H1 (cell line): ENCODE measurements at regions not wholly inside any gene's neighbourhood (a gene's known extent, or its start where the extent isn't known, plus 50 kb on each side); places are given as distances from the start of the nearest gene placed in this dataset.

Experiments used
- CTCF ChIA-PET: fragments of 300-600 bp; sonication (Branson Sonifier 250); formaldehyde crosslinking; loops from one replicate; lab custom pipeline; 2021; ENCODE audit not compliant: partially characterized antibody; lab: Charles Lee
- POLR2A ChIA-PET: fragments of 300-600 bp; sonication (Branson Sonifier 250); formaldehyde crosslinking; loops from one replicate; lab custom pipeline; 2021; ENCODE audit warnings: inconsistent platforms; ENCODE audit not compliant: partially characterized antibody; lab: Charles Lee
- DNase-seq, 2 experiments: peaks; one replicate each; pipeline versions ENCODE4 v3.0.0 to v3.0.0-alpha.2; 2010 to 2022; ENCODE audit warnings: low spot score in 2 of 2, low read depth in 1 of 2, mixed read lengths in 1 of 2
- FAIRE-seq: peaks from 2 replicates; lab custom pipeline; 2011; peaks lifted over from hg19 to GRCh38; lab: Jason Lieb, UNC
- H2AFZ ChIP-seq: 2 replicates; pipeline ENCODE4 v1.8.1; 2012; ENCODE audit warnings: low read length, inconsistent platforms
- H2AK5ac ChIP-seq: 2 replicates; pipeline ENCODE4 v1.6.1; 2013; ENCODE audit warnings: low read depth, low read length
- H2BK120ac ChIP-seq: replicated peaks from 2 replicates; pipeline ENCODE3; 2013; ENCODE audit warnings: low read depth, low read length, inconsistent platforms
- H2BK12ac ChIP-seq: 2 replicates; pipeline ENCODE4 v1.6.1; 2013; ENCODE audit warnings: low read depth, low read length
- H2BK15ac ChIP-seq: 2 replicates; pipeline ENCODE4 v1.6.1; 2013; ENCODE audit warnings: low read length
- H2BK20ac ChIP-seq: 2 replicates; pipeline ENCODE4 v1.6.1; 2013; ENCODE audit warnings: low read length
- H2BK5ac ChIP-seq: 2 replicates; pipeline ENCODE4 v1.6.1; 2013; ENCODE audit warnings: low read depth, low read length
- H3K14ac ChIP-seq: 2 replicates; pipeline ENCODE4 v1.6.1; 2013; ENCODE audit warnings: inconsistent platforms; ENCODE audit not compliant: insufficient read length
- H3K18ac ChIP-seq: 2 replicates; pipeline ENCODE4 v1.6.1; 2013; ENCODE audit warnings: low read length; ENCODE audit errors: extremely low read depth
- H3K23ac ChIP-seq: 2 replicates; pipeline ENCODE4 v1.6.1; 2013; ENCODE audit warnings: inconsistent platforms; ENCODE audit not compliant: insufficient read length
- H3K23me2 ChIP-seq: 2 replicates; pipeline ENCODE4 v1.6.1; 2013; ENCODE audit warnings: low read depth, low read length
- H3K27ac ChIP-seq: 2 replicates; pipeline ENCODE4 v1.6.1; 2011; ENCODE audit warnings: low read depth, low read length, inconsistent platforms
- H3K27me3 ChIP-seq, 4 experiments: replicated peaks in 1 of 4; 1 replicate in 1 of 4; 2 replicates in 3 of 4; pipeline versions ENCODE4 v1.6.1 to v1.8.1; 2011 to 2013; ENCODE audit warnings: low read length in 3 of 4, mild to moderate bottlenecking in 3 of 4, inconsistent platforms in 2 of 4, mixed read lengths in 2 of 4, moderate library complexity in 1 of 4; ENCODE audit not compliant: control insufficient read depth in 3 of 4, insufficient read depth in 3 of 4; ENCODE audit errors: extremely low read depth in 1 of 4
- H3K36me3 ChIP-seq, 4 experiments: 2 replicates each; pipeline versions ENCODE4 v1.6.1 to v1.8.1; 2011 to 2013; ENCODE audit warnings: mild to moderate bottlenecking in 4 of 4, low read length in 3 of 4, moderate library complexity in 2 of 4, control low read depth in 1 of 4, inconsistent platforms in 1 of 4; ENCODE audit not compliant: insufficient read depth in 4 of 4, control insufficient read depth in 2 of 4
- H3K4ac ChIP-seq: replicated peaks from 2 replicates; pipeline ENCODE3; 2013; ENCODE audit warnings: low read length, low read depth, mixed read lengths, inconsistent platforms; ENCODE audit not compliant: insufficient read length
- H3K4me1 ChIP-seq, 4 experiments: replicated peaks in 1 of 4; 1 replicate in 1 of 4; 2 replicates in 3 of 4; pipeline versions ENCODE4 v1.6.1 to v1.8.1; 2011 to 2013; ENCODE audit warnings: low read length in 3 of 4, inconsistent platforms in 2 of 4, mixed read lengths in 1 of 4; ENCODE audit not compliant: insufficient read depth in 4 of 4, control insufficient read depth in 3 of 4
- H3K4me2 ChIP-seq, 2 experiments: 2 replicates each; pipeline versions ENCODE4 v1.6.1 to v1.8.1; 2011 to 2013; ENCODE audit warnings: low read depth in 2 of 2, low read length in 2 of 2, control low read depth in 1 of 2, inconsistent platforms in 1 of 2, mild to moderate bottlenecking in 1 of 2; ENCODE audit not compliant: insufficient read depth in 1 of 2
- H3K4me3 ChIP-seq, 4 experiments: fragments of 200-600, 300-600 bp in 1 of 4; sonication (generic), shearing (Covaris generic), sonication (Bioruptor Twin) in 1 of 4; 2 replicates each; pipeline versions ENCODE4 v1.5.1 to v1.8.1; 2011 to 2016; ENCODE audit warnings: low read length in 4 of 4, low read depth in 3 of 4, control low read depth in 2 of 4, inconsistent platforms in 2 of 4, mild to moderate bottlenecking in 2 of 4, mixed read lengths in 1 of 4, moderate library complexity in 1 of 4; ENCODE audit not compliant: insufficient read depth in 2 of 4; ENCODE audit errors: extremely low read depth in 1 of 4
- H3K56ac ChIP-seq: replicated peaks from 2 replicates; pipeline ENCODE3; 2013; ENCODE audit warnings: low read depth, mild to moderate bottlenecking, mixed read lengths, low read length, inconsistent platforms; ENCODE audit not compliant: insufficient read length
- H3K79me1 ChIP-seq: 2 replicates; pipeline ENCODE4 v1.6.1; 2013; ENCODE audit warnings: low read depth, low read length, control low read depth
- H3K79me2 ChIP-seq, 2 experiments: 2 replicates each; pipeline versions ENCODE4 v1.6.1 to v1.8.1; 2012 to 2013; ENCODE audit warnings: low read length in 2 of 2, mild to moderate bottlenecking in 2 of 2, inconsistent platforms in 1 of 2; ENCODE audit not compliant: insufficient read depth in 2 of 2, control insufficient read depth in 1 of 2
- H3K9ac ChIP-seq, 4 experiments: replicated peaks in 1 of 4; 1 replicate in 1 of 4; 2 replicates in 3 of 4; pipeline versions ENCODE4 v1.6.1 to v1.8.1; 2011 to 2013; ENCODE audit warnings: low read depth in 3 of 4, low read length in 3 of 4, control low read depth in 2 of 4, mild to moderate bottlenecking in 2 of 4, moderate library complexity in 2 of 4, inconsistent platforms in 1 of 4; ENCODE audit errors: extremely low read depth in 1 of 4
- H3K9me3 ChIP-seq, 2 experiments: 2 replicates each; pipeline versions ENCODE4 v1.6.1 to v1.8.1; 2012 to 2013; ENCODE audit warnings: mild to moderate bottlenecking in 2 of 2, moderate library complexity in 2 of 2, control low read depth in 1 of 2, inconsistent platforms in 1 of 2, low read depth in 1 of 2, low read length in 1 of 2, mixed read lengths in 1 of 2; ENCODE audit not compliant: insufficient read depth in 2 of 2
- H4K20me1 ChIP-seq, 2 experiments: replicated peaks in 1 of 2; 2 replicates each; pipeline versions ENCODE3 to v1.8.1; 2011 to 2013; ENCODE audit warnings: inconsistent platforms in 2 of 2, low read length in 2 of 2, mild to moderate bottlenecking in 1 of 2; ENCODE audit not compliant: insufficient read depth in 2 of 2, control insufficient read depth in 1 of 2
- H4K5ac ChIP-seq: 2 replicates; pipeline ENCODE4 v1.6.1; 2013; ENCODE audit warnings: low read length, low read depth, mixed read lengths, inconsistent platforms; ENCODE audit not compliant: insufficient read length
- H4K8ac ChIP-seq: 2 replicates; pipeline ENCODE4 v1.8.0; 2013; ENCODE audit warnings: mild to moderate bottlenecking, moderate library complexity, low read length, inconsistent platforms; ENCODE audit not compliant: insufficient read depth; ENCODE audit errors: extremely low read depth
- H4K91ac ChIP-seq: replicated peaks from 2 replicates; pipeline ENCODE3; 2013; ENCODE audit warnings: low read length, mixed read lengths, inconsistent platforms; ENCODE audit not compliant: insufficient read length
- SAP30 ChIP-seq: fragments of 300-600 bp; sonication (generic); IDR thresholded peaks from 2 replicates; pipeline ENCODE4 v1.7.1; 2012; ENCODE audit warnings: low read length, moderate library complexity, mild to moderate bottlenecking, inconsistent platforms; ENCODE audit not compliant: insufficient read depth, insufficient replicate concordance
- WGBS, 2 experiments: shearing (Covaris generic) in 1 of 2; methylation state at CpG; one replicate each; pipeline versions ENCODE4 v1.1.6 to v1.1.7; 2013 to 2015; ENCODE audit warnings: low lambda C conversion rate in 2 of 2, mixed read lengths in 2 of 2, inconsistent platforms in 1 of 2, low coverage in 1 of 2, missing lambda C conversion rate in 1 of 2; ENCODE audit not compliant: insufficient replicate concordance in 2 of 2, insufficient coverage in 1 of 2, insufficient read length in 1 of 2; ENCODE audit errors: extremely low coverage in 1 of 2, missing lambda C conversion rate in 1 of 2; 5-methylcytosine and 5-hydroxymethylcytosine counted together
- TF ChIP-seq, protein P1 (sequence below): IDR thresholded peaks from 2 replicates; pipeline ENCODE4 v1.6.1; 2012; ENCODE audit warnings: inconsistent platforms

DNA sequence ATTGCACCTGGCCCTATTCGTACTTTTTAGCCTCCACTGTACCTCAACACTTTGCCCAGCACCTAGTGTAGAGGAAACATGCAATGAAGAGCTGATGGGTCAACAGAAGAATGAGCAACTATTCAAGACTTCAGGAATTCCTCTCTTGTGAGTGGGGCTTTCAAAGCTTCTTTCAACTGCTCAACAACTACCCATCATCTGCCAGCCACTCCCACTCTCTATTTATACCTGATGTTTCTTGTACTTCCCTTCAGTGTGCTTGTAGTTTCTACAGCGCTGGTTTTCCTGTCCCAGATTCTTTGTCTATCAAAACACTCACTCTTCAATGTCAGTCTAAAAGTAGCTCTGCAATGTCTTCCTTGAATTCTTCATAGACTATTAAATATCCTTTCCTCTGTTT is 168.3 kb upstream of the LPP start:
- Histone ChIP-seq H3K18ac (no peak overlapping the region), H3K56ac (no peak overlapping the region), H3K14ac (no peak overlapping the region), H2AFZ (no peak overlapping the region), H3K4me1 (peaks cover 0 to 5% (median 0%) of the 10 kb centered on the region in 4 experiments; a peak in 1 of 7 replicates), H4K20me1 (no peaks in the 10 kb centered on the region), H2BK120ac (no peak overlapping the region), H2BK12ac (no peak overlapping the region), H3K27ac (no peak overlapping the region), H3K79me2 (no peaks in the 10 kb centered on the region), H2BK20ac (no peak overlapping the region), H3K36me3 (no peaks in the 10 kb centered on the region), H3K23me2 (peaks cover 3% of the 10 kb centered on the region; the same call in 1 of the 2 replicates), H3K9ac (no peak overlapping the region), H3K4me2 (no peak overlapping the region), H2BK5ac (no peak overlapping the region), H4K8ac (no peak overlapping the region), H4K5ac (no peak overlapping the region), H3K79me1 (no peaks in the 10 kb centered on the region), H2AK5ac (no peak overlapping the region), H3K4me3 (no peak overlapping the region), H2BK15ac (no peak overlapping the region), H4K91ac (no peak overlapping the region), H3K4ac (no peak overlapping the region), H3K9me3 (no peaks in the 10 kb centered on the region), H3K23ac (no peak overlapping the region), H3K27me3 (no peaks in the 10 kb centered on the region)
- 85% methylated on average over 2 of the region's 2 CpGs; no CpG with 5 or more reads in 1 of the 2 experiments for WGBS, 2 experiments
- CTCF ChIA-PET: interaction anchor here (1.0 to 1.6 kb wide), 3 partner anchors 8 to 220 kb away, joined by 3 read pairs; no protein-coding TSS in a partner anchor
- no peak for TF ChIP-seq SAP30
- TF ChIP-seq, protein P1, sequence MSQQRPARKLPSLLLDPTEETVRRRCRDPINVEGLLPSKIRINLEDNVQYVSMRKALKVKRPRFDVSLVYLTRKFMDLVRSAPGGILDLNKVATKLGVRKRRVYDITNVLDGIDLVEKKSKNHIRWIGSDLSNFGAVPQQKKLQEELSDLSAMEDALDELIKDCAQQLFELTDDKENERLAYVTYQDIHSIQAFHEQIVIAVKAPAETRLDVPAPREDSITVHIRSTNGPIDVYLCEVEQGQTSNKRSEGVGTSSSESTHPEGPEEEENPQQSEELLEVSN: no peak
- FAIRE-seq: no peak
- POLR2A ChIA-PET: no interaction called here
- no peak for DNase-seq
